ACC112 (cell line): ENCODE measurements at regions not wholly inside any gene's neighbourhood (a gene's known extent, or its start where the extent isn't known, plus 50 kb on each side); places are given as distances from the start of the nearest gene placed in this dataset.

Source experiments
- H2AFZ ChIP-seq: fragments of 200-600 bp; sonication (generic); one replicate; pipeline ENCODE4 v1.6.0; 2017; ENCODE audit warnings: antibody characterized with exemption, low read length; ENCODE audit not compliant: unreplicated experiment
- H3K27ac ChIP-seq: fragments of 200-600 bp; sonication (generic); 2 replicates; pipeline ENCODE4 v1.5.1; 2014; ENCODE audit warnings: low read depth, mild to moderate bottlenecking, antibody characterized with exemption, low read length, moderate library complexity
- H3K27me3 ChIP-seq: fragments of 200-600 bp; sonication (generic); 2 replicates; pipeline ENCODE4 v1.6.1; 2014; ENCODE audit warnings: mild to moderate bottlenecking, antibody characterized with exemption, low read length, moderate library complexity, mixed read lengths; ENCODE audit not compliant: insufficient read depth
- H3K36me3 ChIP-seq: fragments of 200-600 bp; sonication (generic); 2 replicates; pipeline ENCODE4 v1.6.1; 2016; ENCODE audit warnings: mild to moderate bottlenecking, antibody characterized with exemption, low read length, moderate library complexity, mixed read lengths; ENCODE audit not compliant: insufficient read depth
- H3K4me1 ChIP-seq: fragments of 200-600 bp; sonication (generic); one replicate; pipeline ENCODE4 v1.6.1; 2016; ENCODE audit warnings: low read length, mixed read lengths; ENCODE audit not compliant: insufficient read depth, unreplicated experiment, control insufficient read depth
- H3K4me3 ChIP-seq: fragments of 200-600 bp; sonication (generic); 2 replicates; pipeline ENCODE4 v1.5.1; 2014; ENCODE audit warnings: mild to moderate bottlenecking, low read depth, low read length
- H3K79me2 ChIP-seq: fragments of 200-600 bp; sonication (generic); one replicate; pipeline ENCODE4 v1.6.0; 2016; ENCODE audit warnings: low read length; ENCODE audit not compliant: control insufficient read depth, unreplicated experiment, insufficient read depth

- peak overlapping the region; percentile 40 for H2AFZ ChIP-seq
- H3K36me3 ChIP-seq: no peaks in the 10 kb centered on the region
- H3K4me1 ChIP-seq: peaks cover 17% of the 10 kb centered on the region
- no peak overlapping the region; the same call in 1 of the 2 replicates for H3K4me3 ChIP-seq
- peak overlapping the region; percentile 15; the same call in 1 of the 2 replicates for H3K27ac ChIP-seq
- no peaks in the 10 kb centered on the region for H3K79me2 ChIP-seq
- H3K27me3 ChIP-seq: no peaks in the 10 kb centered on the region
Measured at GRCh38 chr15:47422881-47423665, 294.2 kb upstream of the SEMA6D start.

- no peak overlapping the region for H3K27ac ChIP-seq
Measured at GRCh38 chr15:47427463-47427862, 289.8 kb upstream of the SEMA6D start.

GRCh38 chr15:47429376-47429775 lies 287.9 kb upstream of the SEMA6D start:
- no peak overlapping the region for H2AFZ ChIP-seq

More at GRCh38 chr15:47427463-47427862, 289.8 kb upstream of the SEMA6D start:
- Histone ChIP-seq H3K27me3 (no peaks in the 10 kb centered on the region), H3K4me1 (peaks cover 25% of the 10 kb centered on the region), H3K36me3 (no peaks in the 10 kb centered on the region), H3K79me2 (no peaks in the 10 kb centered on the region), H3K4me3 (no peak overlapping the region), H2AFZ (no peak overlapping the region)

GRCh38 chr15:47431501-47431900 lies 285.8 kb upstream of the SEMA6D start:
- no peaks in the 10 kb centered on the region for H3K79me2 ChIP-seq
- no peak overlapping the region for H3K4me3 ChIP-seq
- 0 out of 2 replicates have a peak overlapping the region, but pooled peaks have one; percentile 34 for H3K27ac ChIP-seq
- peaks cover 19% of the 10 kb centered on the region for H3K4me1 ChIP-seq
- no peaks in the 10 kb centered on the region for H3K36me3 ChIP-seq
- no peak overlapping the region for H2AFZ ChIP-seq
- no peaks in the 10 kb centered on the region for H3K27me3 ChIP-seq

More at GRCh38 chr15:47429376-47429775, 287.9 kb upstream of the SEMA6D start:
- no peaks in the 10 kb centered on the region for H3K79me2 ChIP-seq
- H3K4me1 ChIP-seq: peaks cover 16% of the 10 kb centered on the region
- no peaks in the 10 kb centered on the region for H3K36me3 ChIP-seq
- H3K27ac ChIP-seq: no peak overlapping the region
- no peak overlapping the region for H3K4me3 ChIP-seq
- no peaks in the 10 kb centered on the region for H3K27me3 ChIP-seq

- H3K27me3 ChIP-seq: no peaks in the 10 kb centered on the region
- H3K4me1 ChIP-seq: peaks cover 27% of the 10 kb centered on the region
Measured at GRCh38 chr15:47432826-47433225, 284.5 kb upstream of the SEMA6D start.

GRCh38 chr15:47434596-47434995 lies 282.7 kb upstream of the SEMA6D start:
- peaks cover 34% of the 10 kb centered on the region for H3K4me1 ChIP-seq
- H3K4me3 ChIP-seq: no peak overlapping the region
- no peak overlapping the region for H3K27ac ChIP-seq
- H2AFZ ChIP-seq: no peak overlapping the region
- no peaks in the 10 kb centered on the region for H3K36me3 ChIP-seq
- H3K27me3 ChIP-seq: no peaks in the 10 kb centered on the region
- no peaks in the 10 kb centered on the region for H3K79me2 ChIP-seq

More at GRCh38 chr15:47432826-47433225, 284.5 kb upstream of the SEMA6D start:
- Histone ChIP-seq H2AFZ (no peak overlapping the region), H3K36me3 (no peaks in the 10 kb centered on the region), H3K4me3 (no peak overlapping the region), H3K79me2 (no peaks in the 10 kb centered on the region), H3K27ac (no peak overlapping the region)

- H3K4me1 ChIP-seq: peaks cover 29% of the 10 kb centered on the region
- no peaks in the 10 kb centered on the region for H3K27me3 ChIP-seq
- no peaks in the 10 kb centered on the region for H3K36me3 ChIP-seq
- no peak overlapping the region for H3K4me3 ChIP-seq
- no peaks in the 10 kb centered on the region for H3K79me2 ChIP-seq
- H2AFZ ChIP-seq: no peak overlapping the region
- H3K27ac ChIP-seq: no peak overlapping the region
Measured at GRCh38 chr15:47437491-47437890, 279.8 kb upstream of the SEMA6D start.

- peak overlapping the region; percentile 25 for H2AFZ ChIP-seq
- H3K4me1 ChIP-seq: peaks cover 23% of the 10 kb centered on the region
- H3K27ac ChIP-seq: peak overlapping the region; percentile 42
- no peaks in the 10 kb centered on the region for H3K27me3 ChIP-seq
- H3K4me3 ChIP-seq: 0 out of 2 replicates have a peak overlapping the region, but pooled peaks have one; percentile 24
- no peaks in the 10 kb centered on the region for H3K36me3 ChIP-seq
- H3K79me2 ChIP-seq: no peaks in the 10 kb centered on the region
Measured at GRCh38 chr15:47439146-47440111, 277.9 kb upstream of the SEMA6D start.

- H3K27me3 ChIP-seq: no peaks in the 10 kb centered on the region
- no peaks in the 10 kb centered on the region for H3K36me3 ChIP-seq
Measured at GRCh38 chr15:47442371-47442770, 274.9 kb upstream of the SEMA6D start.

GRCh38 chr15:47443839-47444238 lies 273.5 kb upstream of the SEMA6D start:
- H2AFZ ChIP-seq: no peak overlapping the region
- H3K4me3 ChIP-seq: no peak overlapping the region
- peaks cover 13% of the 10 kb centered on the region for H3K4me1 ChIP-seq
- no peaks in the 10 kb centered on the region for H3K79me2 ChIP-seq
- no peaks in the 10 kb centered on the region for H3K27me3 ChIP-seq
- H3K36me3 ChIP-seq: no peaks in the 10 kb centered on the region
- no peak overlapping the region for H3K27ac ChIP-seq

More at GRCh38 chr15:47442371-47442770, 274.9 kb upstream of the SEMA6D start:
- H3K4me1 ChIP-seq: peaks cover 15% of the 10 kb centered on the region
- H2AFZ ChIP-seq: no peak overlapping the region
- H3K4me3 ChIP-seq: no peak overlapping the region
- no peaks in the 10 kb centered on the region for H3K79me2 ChIP-seq
- no peak overlapping the region for H3K27ac ChIP-seq
